Fibroblast of skin of right quadriceps (primary cell): ENCODE measurements at regions not wholly inside any gene's neighbourhood (a gene's known extent, or its start where the extent isn't known, plus 50 kb on each side); places are given as distances from the start of the nearest gene placed in this dataset.

Experiments used
- DNase-seq: peaks from one replicate; pipeline ENCODE4 v3.0.0-alpha.2; 2013

DNA sequence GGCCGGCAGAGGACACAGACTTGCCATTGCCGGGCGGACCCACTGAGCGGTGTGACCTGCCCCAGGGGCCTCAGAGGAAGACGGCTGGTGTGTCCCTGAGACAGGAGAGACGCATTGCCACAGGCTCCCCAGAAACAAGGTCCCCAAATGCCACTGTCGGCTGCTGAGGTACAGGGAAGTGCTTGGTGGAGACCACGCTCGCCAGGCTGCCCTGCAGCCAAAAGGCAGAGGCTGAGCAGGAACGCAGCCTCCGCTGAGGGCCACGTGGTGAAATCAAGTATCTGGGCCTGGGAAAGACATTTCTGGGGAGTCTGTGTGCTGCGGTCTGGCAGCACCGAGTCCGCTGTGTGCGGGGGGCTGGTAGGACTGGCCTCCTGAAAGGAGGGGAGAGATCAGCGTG, 794.9 kb downstream of the BRD1 start:
- DNase-seq, result no peak

- no peak for DNase-seq
These were observed 795.8 kb downstream of the BRD1 start for GRCh38 chr22:49031746-49032330.

GRCh38 chr22:49028111-49028510, 799.6 kb downstream of the BRD1 start:
- no peak for DNase-seq

DNA sequence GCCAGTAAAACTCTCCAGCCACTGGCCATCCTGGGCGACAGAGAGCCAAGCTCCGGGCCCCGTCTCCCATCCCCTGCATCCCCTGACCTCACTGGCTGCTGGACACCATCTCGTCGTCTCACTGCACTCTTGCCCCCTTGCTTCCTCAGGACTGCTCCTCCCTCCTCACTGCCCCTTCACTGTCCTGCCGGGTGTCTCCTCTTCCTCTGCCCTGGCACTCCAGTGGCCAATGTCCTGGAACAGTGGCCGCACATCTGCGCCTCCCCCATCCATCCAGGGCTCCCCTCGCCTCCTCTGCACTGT, 800.4 kb downstream of the BRD1 start:
- DNase-seq, result no peak

DNA sequence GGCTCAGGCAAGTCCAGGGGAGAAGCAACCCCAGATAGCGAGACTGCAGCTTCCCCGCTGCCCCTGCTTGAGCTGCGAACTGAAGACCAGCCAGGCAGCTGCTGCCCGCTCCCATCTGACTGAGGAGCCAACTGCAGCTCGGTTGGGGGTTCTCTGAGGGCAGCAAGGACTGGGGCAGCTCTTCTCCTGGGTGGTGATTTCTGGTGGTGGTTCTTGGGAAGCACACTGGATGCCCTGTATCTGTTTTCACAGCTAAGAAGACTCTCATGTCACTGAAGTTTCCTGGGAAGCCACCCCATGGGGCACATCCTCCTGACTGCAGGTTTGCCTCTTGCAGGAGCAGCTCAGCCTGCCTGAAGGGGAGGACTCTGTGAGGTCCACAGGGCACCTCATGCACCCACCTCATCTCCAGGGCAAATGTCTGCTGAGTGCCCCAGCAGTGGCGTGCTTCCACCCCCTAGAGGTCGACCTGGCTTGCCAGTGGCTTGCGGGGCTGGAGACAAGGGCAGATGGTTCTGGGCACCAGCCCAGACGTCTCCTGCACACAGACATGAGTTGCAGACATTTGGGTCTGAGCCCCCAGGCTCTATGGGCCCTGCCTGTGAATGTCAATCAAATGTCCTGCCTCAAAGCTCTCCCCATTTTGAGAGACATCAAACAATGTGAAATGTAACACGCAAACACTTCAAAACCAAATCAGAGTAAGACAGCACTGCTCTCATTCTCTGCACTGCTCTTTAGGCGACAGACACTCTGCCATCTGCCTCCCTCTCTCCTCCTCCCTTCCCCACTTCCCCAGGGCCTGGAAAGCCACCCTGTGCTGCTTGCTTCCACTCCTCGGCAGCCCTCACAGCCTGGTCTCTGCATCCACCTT, 800.9 kb downstream of the BRD1 start:
- DNase-seq, result no peak

GRCh38 chr22:49025791-49026493, 801.7 kb downstream of the BRD1 start:
- no peak for DNase-seq

DNA sequence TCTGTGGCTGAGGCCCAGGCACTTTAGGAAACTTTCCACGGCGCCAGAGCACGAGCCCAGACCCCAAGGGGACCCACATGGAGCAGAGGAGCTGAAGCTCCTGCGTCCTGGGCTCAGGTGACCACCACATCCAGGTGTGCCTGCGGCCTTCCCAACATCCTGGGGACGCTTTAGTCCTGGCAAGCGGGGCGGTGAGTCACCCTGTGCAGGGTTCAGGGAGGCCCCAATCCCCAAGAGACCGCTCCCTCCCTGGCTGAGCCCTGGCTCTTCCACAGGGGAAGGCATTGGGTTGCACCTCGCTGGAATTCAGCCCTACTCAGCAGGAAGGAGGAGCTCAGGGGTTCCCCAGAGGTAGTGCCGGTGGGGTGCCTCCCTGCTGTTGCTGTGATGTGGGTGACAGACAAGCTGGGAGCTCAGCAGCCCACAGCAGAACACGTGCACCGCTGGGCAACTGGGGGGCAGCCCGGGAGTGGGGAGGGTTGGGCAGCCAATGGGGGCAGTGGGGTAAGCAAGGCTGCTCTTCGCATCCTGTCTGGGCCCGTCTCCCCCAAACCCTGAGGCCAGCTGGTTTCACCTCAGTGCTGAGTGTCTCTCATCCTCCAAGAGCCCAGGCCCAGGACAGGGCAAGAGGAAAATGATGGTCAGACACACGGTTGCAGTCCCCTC, 802.8 kb downstream of the BRD1 start:
- no peak for DNase-seq

GRCh38 chr22:49023879-49024774, 803.5 kb downstream of the BRD1 start:
- DNase-seq, result no peak

GRCh38 chr22:49023161-49023878, 804.4 kb downstream of the BRD1 start:
- no peak for DNase-seq

- DNase-seq, result no peak
These were observed 804.9 kb downstream of the BRD1 start for GRCh38 chr22:49022816-49023160.

DNA sequence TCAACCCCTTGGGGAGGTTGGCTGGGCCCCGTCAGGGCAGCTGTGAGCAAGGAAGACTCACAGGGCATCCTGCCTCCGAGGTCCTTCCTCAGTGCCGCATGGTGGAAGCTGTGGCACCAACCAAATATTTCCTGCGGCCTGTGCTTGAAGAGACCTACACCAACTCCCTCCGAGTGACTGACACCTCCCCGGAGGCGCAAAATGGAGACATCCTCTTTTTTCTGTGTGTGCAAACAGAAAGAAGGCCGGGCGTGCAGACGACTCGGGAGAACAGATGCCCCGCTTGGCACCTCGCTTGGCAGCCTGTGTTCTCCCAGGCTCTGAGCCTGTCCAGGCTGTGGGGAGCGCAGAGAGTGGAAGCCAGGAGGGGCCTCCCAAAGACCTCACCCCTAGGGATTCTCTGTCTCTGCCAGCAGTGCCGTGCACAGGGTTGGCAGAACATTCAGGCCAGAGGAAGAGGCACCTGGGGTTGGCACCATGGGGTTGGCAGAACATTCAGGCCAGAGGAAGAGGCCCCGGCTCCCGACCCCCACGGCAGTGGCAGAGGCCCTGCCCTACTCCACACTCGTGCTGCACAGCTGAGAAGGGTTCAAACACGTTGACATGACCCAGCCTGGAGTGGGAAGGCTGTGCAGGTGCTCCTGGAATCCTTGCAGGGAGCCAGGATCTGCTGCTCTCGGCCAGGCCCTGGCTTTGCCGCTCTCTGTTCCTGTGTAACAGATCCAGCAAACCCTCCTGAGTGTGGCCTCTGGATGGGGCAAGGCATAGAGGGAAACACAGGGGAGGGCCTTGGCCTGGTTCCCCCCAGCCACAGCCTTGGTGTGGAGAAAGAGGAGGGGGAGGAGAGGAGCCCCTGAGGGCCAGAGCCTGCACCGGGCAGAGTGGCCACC, 805.5 kb downstream of the BRD1 start:
- no peak for DNase-seq

DNA sequence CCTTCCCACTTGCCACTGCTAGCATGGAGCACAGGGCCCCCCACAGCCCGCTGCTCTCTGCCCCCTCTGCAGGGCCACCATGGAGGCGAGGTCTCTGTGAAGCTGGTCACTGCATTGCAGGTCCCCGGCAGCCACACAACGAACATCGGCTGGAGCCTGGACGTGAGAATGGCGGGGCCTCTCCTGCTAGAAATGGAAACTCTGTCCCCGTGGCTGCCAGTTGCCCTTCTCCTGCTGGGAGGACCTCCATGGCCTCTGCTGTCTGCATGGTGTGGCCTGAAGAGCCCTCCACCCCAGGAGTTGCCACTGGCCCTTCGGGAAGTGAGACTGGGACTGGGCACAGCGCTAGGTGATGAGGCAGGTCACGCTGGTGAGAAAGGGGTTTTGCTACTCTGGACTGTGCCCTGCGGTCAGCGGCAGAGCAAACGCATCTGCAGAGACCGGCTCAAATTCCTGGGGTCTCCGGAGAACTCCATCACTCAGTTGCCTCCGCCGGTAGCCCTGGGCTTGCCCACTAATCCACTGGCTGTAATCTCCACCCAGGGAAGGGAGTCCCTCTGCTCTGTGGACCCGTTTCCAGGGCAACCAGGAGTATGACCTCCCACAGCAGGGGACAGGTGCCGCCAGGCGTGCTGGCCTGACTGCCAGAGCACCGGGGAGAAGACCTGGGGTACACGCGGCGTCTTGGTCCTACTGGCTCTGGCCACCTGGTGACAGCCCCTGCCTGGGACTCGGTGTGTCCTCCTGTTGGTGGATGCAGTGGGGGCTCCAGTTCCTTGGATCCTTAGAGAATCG, 806.3 kb downstream of the BRD1 start:
- no peak for DNase-seq

DNA sequence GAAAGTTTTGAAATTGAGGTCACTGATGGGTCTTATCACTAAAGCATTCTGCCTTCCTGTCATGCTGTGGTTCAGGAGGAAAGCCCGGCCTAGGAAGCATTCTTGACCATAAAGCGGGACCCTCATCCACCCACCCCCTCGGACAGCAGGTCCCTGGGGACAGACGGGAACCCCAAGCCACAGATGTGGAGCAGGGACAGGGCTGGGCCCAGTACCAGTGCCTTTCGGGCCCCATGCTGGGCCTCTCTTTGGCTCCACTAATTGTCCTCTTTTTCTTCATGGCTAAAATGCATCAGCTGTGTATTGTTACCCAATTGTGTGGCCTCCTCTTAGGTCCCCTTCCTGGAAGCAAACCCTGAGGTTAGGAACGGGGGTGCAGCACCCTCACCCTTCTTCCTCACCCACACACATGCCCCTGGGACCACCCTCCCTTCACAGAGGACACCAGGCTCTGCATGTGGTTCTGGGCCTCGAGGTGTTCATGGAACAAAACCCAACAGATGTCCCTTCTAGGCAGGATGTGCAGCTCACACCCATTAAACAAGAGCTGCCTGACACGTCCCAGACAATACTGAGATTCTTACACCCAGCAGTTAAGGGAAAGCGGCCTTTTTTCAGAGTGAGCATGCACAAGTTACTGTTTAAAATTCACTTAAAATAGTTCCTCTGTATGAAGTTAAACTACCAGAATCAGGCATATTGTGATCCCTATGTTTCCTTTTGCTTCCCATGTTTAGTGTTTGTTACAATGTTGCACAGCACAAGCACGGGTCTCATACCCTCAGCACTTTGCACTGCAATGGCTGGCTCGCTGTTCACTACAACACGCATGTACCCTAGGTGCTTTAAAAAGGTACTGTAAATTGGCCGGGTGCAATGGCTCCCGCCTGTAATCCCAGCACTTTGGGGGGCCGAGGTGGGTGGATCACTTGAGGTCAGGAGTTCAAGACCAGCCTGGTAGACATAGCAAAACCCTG, 807.6 kb downstream of the BRD1 start:
- no peak for DNase-seq

GRCh38 chr22:49018601-49019000, 809.1 kb downstream of the BRD1 start:
- DNase-seq, result no peak

DNA sequence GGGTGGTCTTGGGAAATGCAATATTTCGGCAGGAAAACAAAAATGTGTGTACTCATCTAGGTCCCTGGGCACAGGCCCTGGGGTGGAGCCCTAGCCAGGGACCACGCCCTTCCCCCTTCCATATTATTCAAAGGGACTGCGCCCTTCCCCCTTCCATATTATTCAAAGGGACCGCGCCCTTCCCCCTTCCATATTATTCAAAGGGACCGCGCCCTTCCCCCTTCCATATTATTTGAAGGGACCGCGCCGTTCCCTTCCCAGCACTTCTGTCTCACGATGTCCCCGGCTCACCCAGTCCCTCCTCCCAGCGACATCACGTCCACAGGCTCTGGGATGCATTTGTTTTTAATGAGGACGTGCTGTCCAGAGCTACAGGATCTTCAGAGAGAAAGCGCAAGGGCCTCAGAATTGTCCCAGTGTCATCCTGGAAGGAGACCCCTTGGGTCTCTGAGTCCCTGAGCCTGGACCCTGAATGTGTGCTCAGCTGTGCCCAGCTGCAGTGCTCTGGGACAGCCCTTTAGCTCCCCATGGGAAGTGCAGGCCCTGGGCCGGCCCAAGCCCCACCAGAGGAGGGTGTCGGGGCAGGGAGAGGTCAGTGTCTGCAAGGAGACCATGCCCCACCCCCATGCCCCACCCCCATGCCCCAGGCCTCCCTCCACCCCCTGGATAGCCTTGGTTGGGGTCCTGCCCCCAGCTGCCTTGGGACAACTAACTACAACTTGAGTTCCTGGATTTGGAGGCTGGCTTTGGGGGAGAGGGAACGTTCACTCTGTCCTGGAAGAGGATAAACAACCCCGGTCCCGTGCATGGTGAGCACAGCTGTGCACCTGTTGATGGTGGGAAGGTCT, 810.0 kb downstream of the BRD1 start:
- no peak for DNase-seq

- DNase-seq, result no peak
These were observed 810.7 kb downstream of the BRD1 start for GRCh38 chr22:49016909-49017481.
